GM12878 (cell line): ENCODE measurements at regions not wholly inside any gene's neighbourhood (a gene's known extent, or its start where the extent isn't known, plus 50 kb on each side); places are given as distances from the start of the nearest gene placed in this dataset.

Experiments used
- ATAC-seq: fragments of 200-7000 bp; cut with Tn5 transposase; 3 replicates; pipeline ENCODE4 v1.9.1; 2020; ENCODE audit warnings: mild to moderate bottlenecking, moderate library complexity
- BruUV-seq: library from RNA; stranded (reverse); fragments of 400-500 nt; replicated peaks from 2 replicates; lab custom pipeline; 2021; lab: Mats Ljungman, UMichigan
- CTCF ChIA-PET: fragments of 300-600 bp; sonication (Branson Sonifier 250); formaldehyde crosslinking; extraction: SDS; loops from one replicate; lab custom pipeline; 2021; ENCODE audit warnings: inconsistent platforms; lab: Yijun Ruan, JAX
- POLR2A ChIA-PET: fragments of 350-600 bp; formaldehyde crosslinking; extraction: SDS; loops from one replicate; lab custom pipeline; 2021; ENCODE audit warnings: inconsistent platforms; lab: Charles Lee
- RAD21 ChIA-PET: fragments of 300-600 bp; sonication (Branson Sonifier 250); formaldehyde crosslinking; loops from one replicate; lab custom pipeline; 2023; ENCODE audit warnings: antibody characterized with exemption; ENCODE audit not compliant: unreplicated experiment; lab: Charles Lee
- SMC1A ChIA-PET: fragments of 300-600 bp; sonication (Branson Sonifier 250); formaldehyde crosslinking; loops from one replicate; lab custom pipeline; 2023; ENCODE audit not compliant: unreplicated experiment, uncharacterized antibody; lab: Charles Lee
- DNase-seq: peaks from one replicate; pipeline ENCODE4 v3.0.0-alpha.2; 2011; ENCODE audit warnings: low read depth, low spot score
- FAIRE-seq: peaks from 3 replicates; lab custom pipeline; 2011; peaks lifted over from hg19 to GRCh38; lab: Jason Lieb, UNC
- H2AFZ ChIP-seq: 2 replicates; pipeline ENCODE4 v1.6.0; 2011; ENCODE audit warnings: low read depth, low read length, control low read depth; ENCODE audit not compliant: control insufficient read depth
- H3K27ac ChIP-seq: 2 replicates; pipeline ENCODE4 v1.5.1; 2011; ENCODE audit warnings: control low read depth; ENCODE audit not compliant: control insufficient read depth, insufficient read depth
- H3K27me3 ChIP-seq, 2 experiments: replicated peaks in 1 of 2; 2 replicates each; pipeline versions ENCODE4 v1.6.0 to v1.6.1; 2011; ENCODE audit warnings: low read length in 1 of 2; ENCODE audit not compliant: control insufficient read depth in 2 of 2, insufficient read depth in 2 of 2
- H3K36me3 ChIP-seq, 2 experiments: 2 replicates each; pipeline ENCODE4 v1.5.1; 2011; ENCODE audit warnings: low read length in 1 of 2; ENCODE audit not compliant: control insufficient read depth in 2 of 2, insufficient read depth in 2 of 2
- H3K4me1 ChIP-seq: 2 replicates; pipeline ENCODE4 v1.6.1; 2011; ENCODE audit warnings: mild to moderate bottlenecking, low read length, moderate library complexity, mixed read lengths; ENCODE audit not compliant: control insufficient read depth, insufficient read depth
- H3K4me2 ChIP-seq: 2 replicates; pipeline ENCODE4 v1.6.0; 2011; ENCODE audit warnings: control low read depth; ENCODE audit not compliant: control insufficient read depth, insufficient read depth
- H3K4me3 ChIP-seq: fragments of 200-600 bp; sonication (generic); 2 replicates; pipeline ENCODE4 v1.5.1; 2016
- H3K79me2 ChIP-seq: 2 replicates; pipeline ENCODE4 v1.6.0; 2011; ENCODE audit warnings: low read length; ENCODE audit not compliant: control insufficient read depth, insufficient read depth
- H3K9ac ChIP-seq: 2 replicates; pipeline ENCODE4 v1.8.0; 2011; ENCODE audit warnings: low read length, control low read depth, mixed read lengths; ENCODE audit not compliant: control insufficient read depth, insufficient read depth
- H3K9me3 ChIP-seq: replicated peaks from 3 replicates; pipeline ENCODE4 v1.5.1; 2011; ENCODE audit warnings: mild to moderate bottlenecking, low read length; ENCODE audit not compliant: control insufficient read depth, insufficient read depth
- H4K20me1 ChIP-seq: 2 replicates; pipeline ENCODE4 v1.6.0; 2011; ENCODE audit not compliant: control insufficient read depth, insufficient read depth
- BCLAF1 ChIP-seq: fragments of 450-650 bp; IDR thresholded peaks from 2 replicates; pipeline ENCODE4 v1.6.1; 2017; ENCODE audit warnings: antibody characterized with exemption, mild to moderate bottlenecking, moderate library complexity
- CTCF ChIP-seq, 3 experiments: IDR thresholded peaks in 2 of 3; conservative IDR thresholded peaks in 1 of 3; 2 replicates each; pipeline ENCODE4 v1.5.1; 2011; ENCODE audit warnings: low read depth in 3 of 3, low read length in 3 of 3, mild to moderate bottlenecking in 3 of 3, control low read depth in 2 of 3, moderate library complexity in 2 of 3, inconsistent platforms in 1 of 3, mixed read lengths in 1 of 3; ENCODE audit not compliant: control insufficient read depth in 2 of 3, insufficient read depth in 1 of 3; ENCODE audit errors: extremely low read depth in 1 of 3
- GABPA ChIP-seq: IDR thresholded peaks from 2 replicates; pipeline ENCODE4 v1.6.1; 2014; ENCODE audit warnings: antibody characterized with exemption, low read depth, mild to moderate bottlenecking, inconsistent platforms
- KAT2A ChIP-seq: conservative IDR thresholded peaks from 2 replicates; pipeline ENCODE4 v1.6.1; 2011; ENCODE audit warnings: low read depth, low read length; ENCODE audit not compliant: control insufficient read depth
- KDM1A ChIP-seq: fragments of 200-600 bp; sonication (generic); IDR thresholded peaks from 2 replicates; pipeline ENCODE4 v1.6.1; 2016; ENCODE audit warnings: borderline replicate concordance
- POU2F2 ChIP-seq: IDR thresholded peaks from 3 replicates; pipeline ENCODE4 v1.6.1; 2011; ENCODE audit warnings: low read depth, mild to moderate bottlenecking, low read length, borderline replicate concordance
- PRDM15 ChIP-seq: fragments of 450-650 bp; formaldehyde crosslinking; IDR thresholded peaks from 2 replicates; pipeline ENCODE4 v1.4.0; 2020; ENCODE audit warnings: mild to moderate bottlenecking, moderate library complexity
- RAD51 ChIP-seq: fragments of 450-650 bp; IDR thresholded peaks from 2 replicates; pipeline ENCODE4 v1.6.1; 2016; ENCODE audit warnings: moderate library complexity, mild to moderate bottlenecking, inconsistent platforms
- RUNX3 ChIP-seq: IDR thresholded peaks from 2 replicates; pipeline ENCODE4 v1.6.1; 2012; ENCODE audit warnings: low read length, inconsistent platforms
- ZNF24 ChIP-seq: fragments of 450-650 bp; IDR thresholded peaks from 2 replicates; pipeline ENCODE4 v1.6.1; 2017; ENCODE audit warnings: antibody characterized with exemption, mild to moderate bottlenecking
- WGBS: methylation state at CpG from one replicate; pipeline ENCODE4 v1.1.6; 2016; ENCODE audit warnings: low lambda C conversion rate; ENCODE audit not compliant: insufficient replicate concordance, insufficient coverage; ENCODE audit errors: missing lambda C conversion rate; 5-methylcytosine and 5-hydroxymethylcytosine counted together
- in situ Hi-C: fragments of 300-500 bp; cut with MboI; formaldehyde crosslinking; loops from 9 replicates; pipeline ENCODE4 v1.14.3; 2018; ENCODE audit warnings: mixed read lengths
- intact Hi-C: fragments of 100-400 bp; cut with micrococcal nuclease; formaldehyde crosslinking; loops from one replicate; pipeline ENCODE4 v1.14.2; 2022; ENCODE audit not compliant: unreplicated experiment

- TF ChIP-seq BCLAF1 (no peak), ZNF24 (no peak), POU2F2 (no peak), GABPA (no peak)
Measured at GRCh38 chr15:59779110-59779509, 90.0 kb upstream of the BNIP2 start (continued).

GRCh38 chr15:59764775-59765174 lies 75.7 kb upstream of the BNIP2 start:
- Histone ChIP-seq H3K4me2 (no peak overlapping the region), H3K27me3 (no peaks in the 10 kb centered on the region; a peak in 1 of 4 replicates), H3K27ac (no peak overlapping the region), H2AFZ (no peak overlapping the region), H3K79me2 (no peaks in the 10 kb centered on the region), H4K20me1 (no peaks in the 10 kb centered on the region), H3K9ac (no peak overlapping the region), H3K4me3 (no peak overlapping the region), H3K9me3 (no peaks in the 10 kb centered on the region), H3K4me1 (no peaks in the 10 kb centered on the region), H3K36me3 (no peaks in the 10 kb centered on the region)
- DNase-seq (no peak), ATAC-seq (0 out of 3 replicates have a peak, but pooled peaks have one; percentile 32), FAIRE-seq (no peak)
- in situ Hi-C loops: no loop called here
- intact Hi-C loops: no loop called here
- ChIA-PET RAD21 (no interaction called here), SMC1A (interaction anchor here (1.5 kb wide), 1 partner anchor 171 kb away, joined by 3 read pairs; no protein-coding TSS in a partner anchor), POLR2A (no interaction called here), CTCF (interaction anchor here (0.8 to 1.6 kb wide), 5 partner anchors 40 to 564 kb away, joined by 3 to 12 read pairs (median 4); no protein-coding TSS in a partner anchor)
- WGBS: 0% methylated on average over 2 of the region's 2 CpGs
- no TSS peak for BruUV-seq
- TF ChIP-seq KDM1A (no peak), PRDM15 (no peak), KAT2A (no peak), RUNX3 (no peak), CTCF (IDR thresholded peaks at IDR 0.05 in 2 of 3, conservative IDR thresholded peaks at IDR 0.05 in 1 of 3; ENCODE audit: control insufficient read depth in 2 of 3, extremely low read depth in 1 of 3, insufficient read depth in 1 of 3, low read depth in 3 of 3, low read length in 3 of 3) (peak in 1 of 3 experiments; percentile 13; a peak in 2 of 6 replicates), RAD51 (no peak)
